HCT116 (cell line): ENCODE measurements at regions not wholly inside any gene's neighbourhood (a gene's known extent, or its start where the extent isn't known, plus 50 kb on each side); places are given as distances from the start of the nearest gene placed in this dataset.

Experiments
- ATAC-seq: fragments of 200-7000 bp; cut with Tn5 transposase; 2 replicates; pipeline ENCODE4 v1.9.1; 2020; ENCODE audit warnings: mild to moderate bottlenecking, moderate library complexity
- BruUV-seq: library from RNA; stranded (reverse); fragments of 400-500 nt; replicated peaks from 2 replicates; lab custom pipeline; 2021; lab: Mats Ljungman, UMichigan
- CTCF ChIA-PET: fragments of 300-600 bp; sonication (Branson Sonifier 250); formaldehyde crosslinking; loops from one replicate; lab custom pipeline; 2021; ENCODE audit warnings: antibody characterized with exemption; lab: Charles Lee
- POLR2A ChIA-PET: fragments of 300-600, 350-600 bp; sonication (Branson Sonifier 250); formaldehyde crosslinking; loops from one replicate; lab custom pipeline; 2021; ENCODE audit warnings: antibody characterized with exemption; lab: Charles Lee
- RAD21 ChIA-PET, 2 experiments: fragments of 300-600 bp; sonication (Branson Sonifier 250); formaldehyde crosslinking; loops; one replicate each; lab custom pipeline; 2023; ENCODE audit warnings: low total read pairs in 2 of 2; ENCODE audit not compliant: uncharacterized antibody in 2 of 2, unreplicated experiment in 2 of 2, low non-redundant PET in 1 of 2; lab: Charles Lee
- DNase-seq: peaks from one replicate; pipeline ENCODE4 v3.0.0-alpha.2; 2010; ENCODE audit warnings: low read depth, low spot score
- H2AFZ ChIP-seq: fragments of 200-600 bp; shearing (Covaris generic), sonication (generic); 2 replicates; pipeline ENCODE4 v1.6.1; 2017; ENCODE audit warnings: low read depth, mixed run types, mixed read lengths, antibody characterized with exemption, low read length; ENCODE audit not compliant: poor library complexity, severe bottlenecking
- H3K27ac ChIP-seq: 2 replicates; pipeline ENCODE4 v1.5.1; 2012; ENCODE audit warnings: low read depth, low read length
- H3K27me3 ChIP-seq: fragments of 200-600 bp; sonication (generic); 2 replicates; pipeline ENCODE4 v1.6.1; 2016; ENCODE audit warnings: mixed run types, low read length, mixed read lengths; ENCODE audit not compliant: insufficient read depth
- H3K36me3 ChIP-seq, 2 experiments: fragments of 200-500 bp in 1 of 2; fragments of 200-600 bp in 1 of 2; sonication (Bioruptor generic) in 1 of 2; sonication (generic) in 1 of 2; 2 replicates each; pipeline versions ENCODE4 v1.5.1 to v1.6.1; 2014 to 2016; ENCODE audit warnings: low read length in 2 of 2, inconsistent platforms in 1 of 2, mixed read lengths in 1 of 2, mixed run types in 1 of 2; ENCODE audit not compliant: insufficient read depth in 2 of 2, control insufficient read depth in 1 of 2
- H3K4me1 ChIP-seq, 2 experiments: fragments of 200-600 bp in 1 of 2; sonication (generic) in 1 of 2; 2 replicates each; pipeline versions ENCODE4 v1.5.1 to v1.6.1; 2012 to 2017; ENCODE audit warnings: low read length in 2 of 2, inconsistent platforms in 1 of 2, mild to moderate bottlenecking in 1 of 2, mixed read lengths in 1 of 2, mixed run types in 1 of 2, moderate library complexity in 1 of 2; ENCODE audit not compliant: insufficient read depth in 2 of 2, control insufficient read depth in 1 of 2
- H3K4me2 ChIP-seq: fragments of 200-600 bp; sonication (generic); 2 replicates; pipeline ENCODE4 v1.6.1; 2017; ENCODE audit warnings: mixed run types, low read length, mixed read lengths
- H3K4me3 ChIP-seq, 2 experiments: fragments of 200-600 bp in 1 of 2; sonication (generic) in 1 of 2; replicated peaks in 1 of 2; 2 replicates each; pipeline ENCODE4 v1.5.1; 2011 to 2016; ENCODE audit warnings: low read length in 2 of 2, control low read depth in 1 of 2, low read depth in 1 of 2, mild to moderate bottlenecking in 1 of 2, mixed read lengths in 1 of 2, mixed run types in 1 of 2
- H3K79me2 ChIP-seq: fragments of 200-600 bp; sonication (generic); 2 replicates; pipeline ENCODE4 v1.6.1; 2017; ENCODE audit warnings: mild to moderate bottlenecking, mixed run types, low read length, moderate library complexity, mixed read lengths; ENCODE audit not compliant: insufficient read depth
- H3K9ac ChIP-seq: fragments of 200-600 bp; sonication (generic); 2 replicates; pipeline ENCODE4 v1.6.1; 2016; ENCODE audit warnings: low read length, mixed read lengths
- H3K9me2 ChIP-seq: fragments of 200-600 bp; sonication (generic), shearing (Covaris generic); 2 replicates; pipeline ENCODE4 v1.6.1; 2017; ENCODE audit warnings: mixed run types, mild to moderate bottlenecking, moderate library complexity; ENCODE audit not compliant: insufficient read depth
- H3K9me3 ChIP-seq, 2 experiments: fragments of 200-500 bp in 1 of 2; fragments of 200-600 bp in 1 of 2; sonication (Bioruptor generic) in 1 of 2; sonication (generic) in 1 of 2; 2 replicates each; pipeline ENCODE4 v1.6.1; 2014 to 2017; ENCODE audit warnings: low read length in 2 of 2, mixed read lengths in 2 of 2, inconsistent platforms in 1 of 2, low read depth in 1 of 2, mild to moderate bottlenecking in 1 of 2, mixed run types in 1 of 2, moderate library complexity in 1 of 2; ENCODE audit not compliant: control insufficient read depth in 1 of 2, insufficient read depth in 1 of 2
- H4K20me1 ChIP-seq: fragments of 200-600 bp; sonication (generic), shearing (Covaris generic); 2 replicates; pipeline ENCODE4 v1.6.1; 2017; ENCODE audit warnings: mixed run types, mild to moderate bottlenecking, moderate library complexity; ENCODE audit not compliant: insufficient read depth
- ATF3 ChIP-seq: IDR thresholded peaks from 2 replicates; pipeline ENCODE4 v1.6.1; 2012
- EGR1 ChIP-seq: IDR thresholded peaks from 2 replicates; pipeline ENCODE4 v1.6.1; 2012; ENCODE audit warnings: low read depth
- EZH2phosphoT487 ChIP-seq: fragments of 200-600 bp; IDR thresholded peaks from 2 replicates; pipeline ENCODE4 v1.6.1; 2018; ENCODE audit warnings: antibody characterized with exemption, borderline replicate concordance
- JUND ChIP-seq: IDR thresholded peaks from 2 replicates; pipeline ENCODE4 v1.6.1; 2012
- MAX ChIP-seq: IDR thresholded peaks from 2 replicates; pipeline ENCODE4 v1.6.1; 2012
- POLR2AphosphoS5 ChIP-seq: IDR thresholded peaks from 2 replicates; pipeline ENCODE4 v1.6.1; 2011; ENCODE audit warnings: mild to moderate bottlenecking, low read depth, low read length, moderate library complexity
- RAD21 ChIP-seq: IDR thresholded peaks from 2 replicates; pipeline ENCODE4 v1.6.1; 2012; ENCODE audit warnings: low read depth, mild to moderate bottlenecking
- SIN3A ChIP-seq: IDR thresholded peaks from 2 replicates; pipeline ENCODE4 v1.6.1; 2012; ENCODE audit warnings: low read depth
- SP1 ChIP-seq: IDR thresholded peaks from 2 replicates; pipeline ENCODE4 v1.6.1; 2012; ENCODE audit warnings: low read depth
- SRF ChIP-seq: IDR thresholded peaks from 2 replicates; pipeline ENCODE4 v1.6.1; 2012; ENCODE audit warnings: low read depth
- YY1 ChIP-seq: IDR thresholded peaks from 2 replicates; pipeline ENCODE4 v1.6.1; 2011; ENCODE audit warnings: low read length, low read depth, moderate library complexity, mild to moderate bottlenecking; ENCODE audit not compliant: insufficient replicate concordance; ENCODE audit errors: extremely low read depth
- ZBTB33 ChIP-seq: IDR thresholded peaks from 2 replicates; pipeline ENCODE4 v1.6.1; 2011; ENCODE audit warnings: mild to moderate bottlenecking, low read length, moderate library complexity; ENCODE audit not compliant: insufficient replicate concordance; ENCODE audit errors: extremely low read depth
- ZNF274 ChIP-seq: fragments of 200-500 bp; sonication (Bioruptor generic); IDR thresholded peaks from 2 replicates; pipeline ENCODE4 v1.6.1; 2014; ENCODE audit warnings: mild to moderate bottlenecking, low read depth, low read length, inconsistent platforms
- intact Hi-C: fragments of 100-400 bp; cut with micrococcal nuclease; formaldehyde crosslinking; loops from 2 replicates; pipeline ENCODE4 v1.10.0; 2022

GRCh38 chr20:40192529-40192928 is 496.5 kb downstream of the MAFB start:
- no TSS peak for BruUV-seq
- DNase-seq, result no peak
- H3K4me1 ChIP-seq, result no peaks in the 10 kb centered on the region
- H3K79me2 ChIP-seq, result no peaks in the 10 kb centered on the region
- H3K36me3 ChIP-seq, result no peaks in the 10 kb centered on the region
- H3K27ac ChIP-seq, result no peak overlapping the region
- intact Hi-C loops, result no loop called here
- H2AFZ ChIP-seq, result no peak overlapping the region
- H3K9ac ChIP-seq, result no peak overlapping the region
- ChIA-PET POLR2A (no interaction called here), CTCF (no interaction called here), RAD21 (no interaction called here)
- TF ChIP-seq JUND, result no peak
- no peak for TF ChIP-seq EZH2phosphoT487
- no peaks in the 10 kb centered on the region for H3K27me3 ChIP-seq
- no peak overlapping the region for H3K4me3 ChIP-seq
- H4K20me1 ChIP-seq, result no peaks in the 10 kb centered on the region
- no peaks in the 10 kb centered on the region for H3K9me3 ChIP-seq
- no peak for ATAC-seq
- no peaks in the 10 kb centered on the region for H3K9me2 ChIP-seq
- no peak overlapping the region for H3K4me2 ChIP-seq

GRCh38 chr20:40192081-40192480 is 497.0 kb downstream of the MAFB start:
- RAD21 ChIA-PET, result no interaction called here
- Histone ChIP-seq H2AFZ (no peak overlapping the region), H3K4me3 (no peak overlapping the region), H3K9me2 (no peaks in the 10 kb centered on the region), H3K79me2 (no peaks in the 10 kb centered on the region), H3K36me3 (no peaks in the 10 kb centered on the region), H3K4me2 (no peak overlapping the region), H3K27me3 (no peaks in the 10 kb centered on the region), H3K9me3 (no peaks in the 10 kb centered on the region), H3K27ac (no peak overlapping the region), H4K20me1 (no peaks in the 10 kb centered on the region), H3K4me1 (no peaks in the 10 kb centered on the region), H3K9ac (no peak overlapping the region)
- no peak for DNase-seq
- no peak for ATAC-seq
- TF ChIP-seq YY1, result no peak
- TF ChIP-seq ATF3, result no peak
- no peak for TF ChIP-seq EGR1
- TF ChIP-seq JUND, result no peak
- no peak for TF ChIP-seq MAX
- no peak for TF ChIP-seq POLR2AphosphoS5
- TF ChIP-seq SIN3A, result no peak
- no peak for TF ChIP-seq RAD21
- TF ChIP-seq SP1, result no peak
- TF ChIP-seq ZNF274, result no peak
- no peak for TF ChIP-seq EZH2phosphoT487
- TF ChIP-seq ZBTB33, result no peak
- TF ChIP-seq SRF, result no peak
- POLR2A ChIA-PET, result no interaction called here
- intact Hi-C loops, result no loop called here
- BruUV-seq, result no TSS peak
- CTCF ChIA-PET, result no interaction called here
